ENCODE measurements at regions not wholly inside any gene's neighbourhood (a gene's known extent, or its start where the extent isn't known, plus 50 kb on each side); places are given as distances from the start of the nearest gene placed in this dataset.

DNA sequence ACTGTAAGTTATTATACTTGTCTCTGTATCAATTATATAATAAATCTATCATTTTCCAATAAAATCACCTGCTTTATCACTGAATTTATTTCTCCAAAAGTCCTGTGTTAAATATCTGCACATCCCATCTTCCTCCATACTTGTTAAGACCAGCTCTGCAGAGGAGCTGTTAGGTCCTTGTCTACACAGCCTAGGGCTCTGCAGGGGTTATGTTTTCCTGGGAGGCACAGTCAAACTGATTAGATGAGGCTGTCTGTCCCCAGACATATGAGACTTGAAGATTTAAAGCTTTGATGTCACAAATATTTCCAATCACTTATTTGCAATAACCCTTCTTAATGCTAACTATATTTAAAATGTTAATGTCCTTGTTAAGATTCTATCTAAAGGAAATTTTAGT, 446.8 kb downstream of the TRAM1L1 start:
- TF ChIP-seq EZH2 (IDR thresholded peaks at IDR 0.05; ENCODE audit: borderline replicate concordance, low read length), result no peak
- TF ChIP-seq, protein P1, sequence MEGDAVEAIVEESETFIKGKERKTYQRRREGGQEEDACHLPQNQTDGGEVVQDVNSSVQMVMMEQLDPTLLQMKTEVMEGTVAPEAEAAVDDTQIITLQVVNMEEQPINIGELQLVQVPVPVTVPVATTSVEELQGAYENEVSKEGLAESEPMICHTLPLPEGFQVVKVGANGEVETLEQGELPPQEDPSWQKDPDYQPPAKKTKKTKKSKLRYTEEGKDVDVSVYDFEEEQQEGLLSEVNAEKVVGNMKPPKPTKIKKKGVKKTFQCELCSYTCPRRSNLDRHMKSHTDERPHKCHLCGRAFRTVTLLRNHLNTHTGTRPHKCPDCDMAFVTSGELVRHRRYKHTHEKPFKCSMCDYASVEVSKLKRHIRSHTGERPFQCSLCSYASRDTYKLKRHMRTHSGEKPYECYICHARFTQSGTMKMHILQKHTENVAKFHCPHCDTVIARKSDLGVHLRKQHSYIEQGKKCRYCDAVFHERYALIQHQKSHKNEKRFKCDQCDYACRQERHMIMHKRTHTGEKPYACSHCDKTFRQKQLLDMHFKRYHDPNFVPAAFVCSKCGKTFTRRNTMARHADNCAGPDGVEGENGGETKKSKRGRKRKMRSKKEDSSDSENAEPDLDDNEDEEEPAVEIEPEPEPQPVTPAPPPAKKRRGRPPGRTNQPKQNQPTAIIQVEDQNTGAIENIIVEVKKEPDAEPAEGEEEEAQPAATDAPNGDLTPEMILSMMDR (conservative IDR thresholded peaks at IDR 0.05 in 1 of 2, IDR thresholded peaks at IDR 0.05 in 1 of 2; ENCODE audit: extremely low read depth in 1 of 2, insufficient read depth in 1 of 2, low read depth in 1 of 2, low read length in 2 of 2), result no peak

Data from mammary epithelial cell (primary cell).